Fibroblast of lung (primary cell): ENCODE measurements at regions not wholly inside any gene's neighbourhood (a gene's known extent, or its start where the extent isn't known, plus 50 kb on each side); places are given as distances from the start of the nearest gene placed in this dataset.

Experiments used
- EZH2 ChIP-seq: IDR thresholded peaks from 2 replicates; pipeline ENCODE4 v1.5.1; 2012; ENCODE audit warnings: low read length, control low read depth, mild to moderate bottlenecking; ENCODE audit errors: missing control alignments
- TF ChIP-seq, protein P1 (sequence below), 2 donors: IDR thresholded peaks in 1 of 2; conservative IDR thresholded peaks in 1 of 2; 1 replicate in 1 of 2; 2 replicates in 1 of 2; pipeline ENCODE4 v1.5.1; 2011 to 2012; ENCODE audit warnings: low read length in 2 of 2, control low read depth in 1 of 2, inconsistent platforms in 1 of 2, low read depth in 1 of 2, mild to moderate bottlenecking in 1 of 2

DNA sequence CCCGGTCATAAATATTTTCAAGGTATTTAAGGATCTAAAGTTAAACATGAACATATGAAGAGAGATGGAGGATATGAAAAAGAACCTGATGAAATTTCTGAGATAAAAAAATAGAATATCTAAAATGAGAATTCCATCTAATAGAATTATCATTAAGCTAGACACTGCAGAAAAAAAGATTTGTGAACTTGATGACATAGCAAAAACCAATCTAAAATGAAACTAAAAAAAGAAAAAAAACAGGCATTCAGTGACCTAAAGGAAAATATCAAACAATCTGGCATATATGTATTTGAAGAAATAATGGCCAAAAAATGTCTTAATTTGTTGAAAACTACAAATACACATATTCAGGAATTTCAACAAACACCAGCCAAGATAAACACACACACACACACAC, 81.6 kb upstream of the ZC3H12C start:
- TF ChIP-seq, protein P1, sequence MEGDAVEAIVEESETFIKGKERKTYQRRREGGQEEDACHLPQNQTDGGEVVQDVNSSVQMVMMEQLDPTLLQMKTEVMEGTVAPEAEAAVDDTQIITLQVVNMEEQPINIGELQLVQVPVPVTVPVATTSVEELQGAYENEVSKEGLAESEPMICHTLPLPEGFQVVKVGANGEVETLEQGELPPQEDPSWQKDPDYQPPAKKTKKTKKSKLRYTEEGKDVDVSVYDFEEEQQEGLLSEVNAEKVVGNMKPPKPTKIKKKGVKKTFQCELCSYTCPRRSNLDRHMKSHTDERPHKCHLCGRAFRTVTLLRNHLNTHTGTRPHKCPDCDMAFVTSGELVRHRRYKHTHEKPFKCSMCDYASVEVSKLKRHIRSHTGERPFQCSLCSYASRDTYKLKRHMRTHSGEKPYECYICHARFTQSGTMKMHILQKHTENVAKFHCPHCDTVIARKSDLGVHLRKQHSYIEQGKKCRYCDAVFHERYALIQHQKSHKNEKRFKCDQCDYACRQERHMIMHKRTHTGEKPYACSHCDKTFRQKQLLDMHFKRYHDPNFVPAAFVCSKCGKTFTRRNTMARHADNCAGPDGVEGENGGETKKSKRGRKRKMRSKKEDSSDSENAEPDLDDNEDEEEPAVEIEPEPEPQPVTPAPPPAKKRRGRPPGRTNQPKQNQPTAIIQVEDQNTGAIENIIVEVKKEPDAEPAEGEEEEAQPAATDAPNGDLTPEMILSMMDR (conservative IDR thresholded peaks at IDR 0.05 in 1 of 2, IDR thresholded peaks at IDR 0.05 in 1 of 2; ENCODE audit: low read depth in 1 of 2, low read length in 2 of 2): no peak
- no peak for TF ChIP-seq EZH2
